ENCODE measurements at regions not wholly inside any gene's neighbourhood (a gene's known extent, or its start where the extent isn't known, plus 50 kb on each side); places are given as distances from the start of the nearest gene placed in this dataset.

DNA sequence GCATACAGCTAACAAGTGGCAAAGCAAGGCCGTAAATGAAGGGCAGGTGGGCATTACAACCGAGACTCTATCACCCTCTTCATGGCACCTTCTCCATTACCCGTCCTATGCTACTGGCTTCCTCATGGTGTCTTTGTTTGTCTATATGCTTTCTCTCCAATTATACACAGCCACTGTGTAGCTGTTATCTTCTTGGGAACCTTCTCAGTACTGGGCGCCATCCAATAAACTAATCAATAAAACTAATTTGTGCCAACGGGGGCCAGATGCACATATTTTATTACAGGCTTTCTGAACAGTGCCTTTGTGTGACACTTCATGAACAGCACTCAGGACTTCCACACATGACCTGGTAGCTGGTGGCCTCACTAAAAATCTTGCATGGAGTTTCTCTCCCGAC lies 149.8 kb upstream of the PCSK2 start:
- Histone ChIP-seq H3K27me3 (replicated peaks; ENCODE audit: control insufficient read depth, insufficient read depth, low read length) (no peaks in the 10 kb centered on the region), H3K4me3 (replicated peaks; ENCODE audit: low read depth, low read length) (no peak overlapping the region), H3K36me3 (ENCODE audit: control insufficient read depth, insufficient read depth, low read length) (no peaks in the 10 kb centered on the region)
- TF ChIP-seq, protein P1, sequence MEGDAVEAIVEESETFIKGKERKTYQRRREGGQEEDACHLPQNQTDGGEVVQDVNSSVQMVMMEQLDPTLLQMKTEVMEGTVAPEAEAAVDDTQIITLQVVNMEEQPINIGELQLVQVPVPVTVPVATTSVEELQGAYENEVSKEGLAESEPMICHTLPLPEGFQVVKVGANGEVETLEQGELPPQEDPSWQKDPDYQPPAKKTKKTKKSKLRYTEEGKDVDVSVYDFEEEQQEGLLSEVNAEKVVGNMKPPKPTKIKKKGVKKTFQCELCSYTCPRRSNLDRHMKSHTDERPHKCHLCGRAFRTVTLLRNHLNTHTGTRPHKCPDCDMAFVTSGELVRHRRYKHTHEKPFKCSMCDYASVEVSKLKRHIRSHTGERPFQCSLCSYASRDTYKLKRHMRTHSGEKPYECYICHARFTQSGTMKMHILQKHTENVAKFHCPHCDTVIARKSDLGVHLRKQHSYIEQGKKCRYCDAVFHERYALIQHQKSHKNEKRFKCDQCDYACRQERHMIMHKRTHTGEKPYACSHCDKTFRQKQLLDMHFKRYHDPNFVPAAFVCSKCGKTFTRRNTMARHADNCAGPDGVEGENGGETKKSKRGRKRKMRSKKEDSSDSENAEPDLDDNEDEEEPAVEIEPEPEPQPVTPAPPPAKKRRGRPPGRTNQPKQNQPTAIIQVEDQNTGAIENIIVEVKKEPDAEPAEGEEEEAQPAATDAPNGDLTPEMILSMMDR (IDR thresholded peaks at IDR 0.05; ENCODE audit: insufficient read depth, low read length, poor library complexity, severe bottlenecking): no peak
- no peak for DNase-seq (ENCODE audit: extremely low read depth, insufficient read length)

DNA sequence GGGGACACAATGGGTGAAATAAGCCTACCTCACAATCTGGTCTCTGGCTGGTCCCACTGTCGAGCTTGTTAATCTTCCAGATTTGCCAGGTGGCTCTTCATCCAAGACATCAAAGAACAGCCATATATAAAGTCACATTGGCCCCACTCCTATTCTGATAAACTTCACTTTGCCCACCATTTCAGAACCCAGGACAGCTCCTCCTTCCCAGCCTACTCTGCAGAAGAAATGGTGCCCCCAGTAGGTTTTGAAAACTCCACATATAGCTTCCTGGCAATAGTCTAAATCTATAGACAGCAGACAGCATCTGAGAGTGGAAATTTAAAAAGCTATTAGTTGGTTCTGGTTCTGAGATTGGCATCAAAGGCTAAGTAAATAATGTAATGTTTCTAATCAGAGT lies 143.1 kb upstream of the PCSK2 start:
- DNase-seq (ENCODE audit: extremely low read depth, insufficient read length): no peak
- Histone ChIP-seq H3K36me3 (ENCODE audit: control insufficient read depth, insufficient read depth, low read length) (no peaks in the 10 kb centered on the region), H3K4me3 (replicated peaks; ENCODE audit: low read depth, low read length) (no peak overlapping the region), H3K27me3 (replicated peaks; ENCODE audit: control insufficient read depth, insufficient read depth, low read length) (no peaks in the 10 kb centered on the region)
- TF ChIP-seq, protein P1 (IDR thresholded peaks at IDR 0.05; ENCODE audit: insufficient read depth, low read length, poor library complexity, severe bottlenecking): no peak

DNA sequence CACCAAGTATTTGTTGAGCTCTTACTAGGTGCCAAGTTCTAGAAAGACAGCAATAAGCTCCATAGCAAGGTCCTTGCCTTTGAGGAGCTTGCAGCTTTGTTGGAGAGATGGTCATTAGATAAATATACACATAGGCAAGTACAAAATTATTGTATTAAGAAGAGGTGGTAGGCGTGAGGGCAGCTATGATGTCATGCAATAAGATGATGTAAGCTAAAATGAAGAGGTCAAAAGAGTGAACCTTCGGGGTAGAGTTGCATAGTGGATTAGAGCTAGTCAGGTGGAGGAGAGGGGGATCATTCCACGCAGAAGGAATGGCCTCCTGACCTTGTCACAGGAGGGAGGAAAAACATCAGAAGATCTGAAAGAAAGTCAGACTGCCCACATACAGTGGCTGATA lies 141.9 kb upstream of the PCSK2 start:
- TF ChIP-seq, protein P1 (IDR thresholded peaks at IDR 0.05; ENCODE audit: insufficient read depth, low read length, poor library complexity, severe bottlenecking): no peak
- Histone ChIP-seq H3K36me3 (ENCODE audit: control insufficient read depth, insufficient read depth, low read length) (no peaks in the 10 kb centered on the region), H3K4me3 (replicated peaks; ENCODE audit: low read depth, low read length) (no peak overlapping the region), H3K27me3 (replicated peaks; ENCODE audit: control insufficient read depth, insufficient read depth, low read length) (no peaks in the 10 kb centered on the region)
- no peak for DNase-seq (ENCODE audit: extremely low read depth, insufficient read length)

DNA sequence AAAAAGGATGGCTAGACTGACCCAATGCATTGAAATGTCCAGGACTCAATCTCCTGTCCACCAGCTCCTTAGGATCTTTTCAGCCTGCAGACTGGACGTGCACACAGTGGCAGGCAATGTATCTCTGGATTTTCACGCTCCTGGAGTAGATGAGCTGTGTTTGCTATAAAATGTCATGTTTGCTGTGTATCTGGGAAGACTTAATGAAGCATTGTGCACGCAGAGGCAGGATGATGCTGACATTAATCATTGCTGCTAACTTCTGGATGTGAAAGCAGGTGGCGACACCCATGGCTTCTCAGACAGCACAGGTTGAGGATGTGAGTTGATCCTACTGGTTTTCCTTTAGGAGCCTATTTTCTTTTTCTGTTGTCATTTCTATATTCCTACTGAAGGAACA lies 133.1 kb upstream of the PCSK2 start:
- no peak for DNase-seq (ENCODE audit: extremely low read depth, insufficient read length)

DNA sequence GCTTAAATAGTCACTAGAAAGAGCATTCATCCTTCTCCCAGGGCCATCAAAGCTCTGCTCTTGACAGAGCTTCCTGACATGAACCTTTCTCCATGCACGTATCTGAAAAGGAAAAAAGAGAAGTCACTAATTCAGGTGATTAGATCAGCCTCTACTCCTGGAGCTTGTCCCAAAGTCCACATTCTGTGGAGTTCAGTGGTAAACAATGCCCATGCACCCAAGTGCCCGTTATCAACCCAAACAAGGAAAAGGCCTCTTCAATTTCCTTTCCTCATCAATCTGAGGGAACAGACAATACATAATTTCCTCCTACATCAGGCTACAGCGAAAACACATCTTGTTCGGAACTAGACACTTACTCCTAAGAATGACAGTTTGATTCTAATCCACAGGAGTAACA lies 129.2 kb upstream of the PCSK2 start:
- TF ChIP-seq, protein P1 (IDR thresholded peaks at IDR 0.05; ENCODE audit: insufficient read depth, low read length, poor library complexity, severe bottlenecking): no peak
- H3K27me3 ChIP-seq (replicated peaks; ENCODE audit: control insufficient read depth, insufficient read depth, low read length): no peaks in the 10 kb centered on the region
- no peak for DNase-seq (ENCODE audit: extremely low read depth, insufficient read length)
- no peaks in the 10 kb centered on the region for H3K36me3 ChIP-seq (ENCODE audit: control insufficient read depth, insufficient read depth, low read length)
- no peak overlapping the region for H3K4me3 ChIP-seq (replicated peaks; ENCODE audit: low read depth, low read length)

More for the DNA sequence above, 133.1 kb upstream of the PCSK2 start:
- no peaks in the 10 kb centered on the region for H3K27me3 ChIP-seq (replicated peaks; ENCODE audit: control insufficient read depth, insufficient read depth, low read length)
- no peaks in the 10 kb centered on the region for H3K36me3 ChIP-seq (ENCODE audit: control insufficient read depth, insufficient read depth, low read length)
- no peak overlapping the region for H3K4me3 ChIP-seq (replicated peaks; ENCODE audit: low read depth, low read length)
- TF ChIP-seq, protein P1 (IDR thresholded peaks at IDR 0.05; ENCODE audit: insufficient read depth, low read length, poor library complexity, severe bottlenecking): no peak

DNA sequence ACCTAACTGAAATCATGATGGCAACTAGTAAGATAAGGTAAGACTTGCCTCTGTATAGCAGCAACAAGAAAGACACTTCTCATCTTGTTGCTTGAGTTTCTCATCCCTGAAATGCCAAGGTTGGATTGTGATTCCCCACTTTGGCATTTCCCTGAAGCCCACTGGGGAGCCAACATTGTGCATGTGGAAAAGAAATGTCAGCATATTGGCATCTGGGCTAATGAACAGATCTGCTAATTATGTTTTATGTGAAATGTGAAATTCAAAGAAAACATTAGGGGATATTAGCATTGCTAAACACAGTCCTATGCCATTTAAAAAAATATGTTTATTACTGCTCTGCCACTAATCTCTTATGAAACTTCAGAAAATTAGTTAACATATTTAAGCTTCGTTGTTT lies 126.3 kb upstream of the PCSK2 start:
- no peaks in the 10 kb centered on the region for H3K36me3 ChIP-seq (ENCODE audit: control insufficient read depth, insufficient read depth, low read length)
- no peaks in the 10 kb centered on the region for H3K27me3 ChIP-seq (replicated peaks; ENCODE audit: control insufficient read depth, insufficient read depth, low read length)
- no peak overlapping the region for H3K4me3 ChIP-seq (replicated peaks; ENCODE audit: low read depth, low read length)
- DNase-seq (ENCODE audit: extremely low read depth, insufficient read length): no peak
- TF ChIP-seq, protein P1 (IDR thresholded peaks at IDR 0.05; ENCODE audit: insufficient read depth, low read length, poor library complexity, severe bottlenecking): no peak

Measured in GM06990 (cell line).